ENCODE measurements at regions not wholly inside any gene's neighbourhood (a gene's known extent, or its start where the extent isn't known, plus 50 kb on each side); places are given as distances from the start of the nearest gene placed in this dataset.

- DNase-seq (ENCODE audit: low spot score) = no peak
These were observed 811.7 kb downstream of the TLR4 start for GRCh38 chr9:118515947-118516346.

GRCh38 chr9:118521261-118521660, 817.1 kb downstream of the TLR4 start:
- DNase-seq (ENCODE audit: low spot score) = no peak

GRCh38 chr9:118522093-118523028, 818.2 kb downstream of the TLR4 start:
- no peak for DNase-seq (ENCODE audit: low spot score)

GRCh38 chr9:118527261-118527660, 823.1 kb downstream of the TLR4 start:
- no peak for DNase-seq (ENCODE audit: low spot score)

GRCh38 chr9:118529210-118529609, 825.0 kb downstream of the TLR4 start:
- DNase-seq (ENCODE audit: low spot score) = no peak

- DNase-seq (ENCODE audit: low spot score) = no peak
These were observed 825.5 kb downstream of the TLR4 start for GRCh38 chr9:118529624-118530214.

GRCh38 chr9:118532592-118532991, 828.4 kb downstream of the TLR4 start:
- DNase-seq (ENCODE audit: low spot score) = no peak

- no peak for DNase-seq (ENCODE audit: low spot score)
These were observed 828.9 kb downstream of the TLR4 start for GRCh38 chr9:118533101-118533500.

- DNase-seq (ENCODE audit: low spot score) = no peak
These were observed 829.6 kb downstream of the TLR4 start for GRCh38 chr9:118533850-118534249.

GRCh38 chr9:118536153-118536552, 832.0 kb downstream of the TLR4 start:
- no peak for DNase-seq (ENCODE audit: low spot score)

GRCh38 chr9:118538959-118539358, 830.3 kb downstream of the BRINP1 start:
- no peak for DNase-seq (ENCODE audit: low spot score)

- DNase-seq (ENCODE audit: low spot score) = no peak
These were observed 815.8 kb downstream of the BRINP1 start for GRCh38 chr9:118553465-118553864.

- no peak for DNase-seq (ENCODE audit: low spot score)
These were observed 814.2 kb downstream of the BRINP1 start for GRCh38 chr9:118554987-118555386.

GRCh38 chr9:118558026-118558425, 811.2 kb downstream of the BRINP1 start:
- DNase-seq (ENCODE audit: low spot score) = no peak

GRCh38 chr9:118558891-118559290, 810.3 kb downstream of the BRINP1 start:
- DNase-seq (ENCODE audit: low spot score) = no peak

- DNase-seq (ENCODE audit: low spot score) = no peak
These were observed 808.2 kb downstream of the BRINP1 start for GRCh38 chr9:118561051-118561450.

- no peak for DNase-seq (ENCODE audit: low spot score)
These were observed 805.6 kb downstream of the BRINP1 start for GRCh38 chr9:118563677-118564076.

GRCh38 chr9:118567861-118568260, 801.4 kb downstream of the BRINP1 start:
- DNase-seq (ENCODE audit: low spot score) = no peak

- DNase-seq (ENCODE audit: low spot score) = no peak
These were observed 800.5 kb downstream of the BRINP1 start for GRCh38 chr9:118568704-118569103.

GRCh38 chr9:118569148-118569547, 800.1 kb downstream of the BRINP1 start:
- DNase-seq (ENCODE audit: low spot score) = no peak

- no peak for DNase-seq (ENCODE audit: low spot score)
These were observed 799.2 kb downstream of the BRINP1 start for GRCh38 chr9:118570066-118570465.

GRCh38 chr9:118575341-118576070, 793.7 kb downstream of the BRINP1 start:
- no peak for DNase-seq (ENCODE audit: low spot score)

GRCh38 chr9:118577121-118577520, 792.1 kb downstream of the BRINP1 start:
- DNase-seq (ENCODE audit: low spot score) = no peak

All from CD4-positive, alpha-beta T cell treated with Interleukin-15 for 4 hours (primary cell).